NCI-H1105 (cell line): ENCODE measurements at regions not wholly inside any gene's neighbourhood (a gene's known extent, or its start where the extent isn't known, plus 50 kb on each side); places are given as distances from the start of the nearest gene placed in this dataset.

Source experiments
- DNase-seq: peaks from one replicate; lab custom pipeline; 2025; lab: John Stamatoyannopoulos, UW

DNA sequence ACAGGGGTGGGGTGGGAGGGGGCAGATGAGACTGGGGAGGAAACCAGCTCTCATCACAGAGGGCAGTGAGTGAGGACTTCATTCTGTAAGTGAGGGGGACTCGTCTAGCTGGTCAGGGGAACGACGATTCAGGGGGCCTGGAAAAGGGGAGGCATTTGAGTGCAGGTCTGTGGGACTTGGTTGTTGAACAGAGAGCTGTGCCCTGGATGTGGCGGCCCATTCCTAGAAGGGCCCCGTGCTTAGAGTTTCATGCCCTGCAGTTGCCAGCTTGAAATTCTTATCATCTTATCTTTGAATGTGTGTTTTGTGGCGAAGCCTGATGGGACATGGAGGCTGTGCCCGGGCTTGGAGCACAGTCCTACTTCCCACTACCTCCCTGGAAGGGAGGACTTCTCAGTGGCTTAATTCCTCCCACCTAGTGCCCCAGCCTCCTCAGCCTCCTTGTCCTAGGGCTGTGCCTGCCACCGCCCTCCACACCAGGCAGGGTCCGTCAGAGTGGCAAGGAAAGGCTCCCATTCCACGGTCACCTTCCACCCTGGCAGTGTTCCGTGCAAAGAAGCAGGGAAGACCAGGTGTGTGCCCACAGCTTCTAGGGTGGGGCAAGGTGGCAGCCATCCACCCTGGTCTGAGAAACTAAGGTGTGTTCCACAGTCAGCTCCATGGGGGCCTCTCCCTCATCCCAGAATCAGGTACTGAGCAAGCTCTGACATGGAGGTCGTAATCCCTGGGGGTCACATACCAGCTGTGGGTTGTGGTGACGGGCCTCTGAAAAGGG lies 59.7 kb upstream of the LMO1 start:
- no peak for DNase-seq

DNA sequence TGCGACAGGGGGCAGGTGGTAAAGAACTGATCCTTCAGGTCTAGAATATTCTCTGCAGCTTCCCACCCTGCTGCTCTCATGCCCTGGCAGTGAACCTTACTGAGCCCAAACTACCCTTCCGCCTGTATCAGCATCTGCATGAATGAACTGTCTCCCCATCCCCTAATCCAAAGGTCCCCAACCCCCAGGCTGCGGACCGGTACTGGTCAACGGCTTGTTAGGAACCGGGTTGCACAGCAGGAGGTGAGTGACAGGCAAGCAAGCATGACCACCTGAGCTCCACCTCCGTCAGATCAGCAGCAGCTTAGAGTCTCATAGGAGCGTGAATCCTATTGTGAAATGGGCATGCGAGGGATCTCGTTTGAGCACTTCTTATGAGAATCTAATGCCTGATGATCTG lies 58.2 kb upstream of the LMO1 start:
- no peak for DNase-seq

DNA sequence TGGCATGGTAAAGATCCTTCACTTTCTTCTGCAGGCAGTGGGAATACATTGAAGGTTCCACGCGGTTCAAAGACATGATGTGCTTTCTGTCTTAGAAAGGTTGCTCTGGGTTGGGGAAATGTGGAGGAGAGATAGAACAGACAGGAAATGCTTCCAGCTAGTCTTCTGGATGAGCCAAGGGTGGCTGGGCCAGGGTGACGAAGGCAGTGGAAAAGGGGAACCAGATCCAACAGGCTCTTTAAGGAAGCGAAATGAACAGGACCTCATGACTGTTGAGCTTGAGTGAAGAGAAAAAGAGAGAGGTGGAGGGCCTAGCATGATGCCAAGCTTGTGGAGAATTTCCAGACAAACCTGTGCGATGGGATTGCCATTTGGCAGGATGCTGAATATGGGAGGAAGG lies 56.4 kb upstream of the LMO1 start:
- no peak for DNase-seq

DNA sequence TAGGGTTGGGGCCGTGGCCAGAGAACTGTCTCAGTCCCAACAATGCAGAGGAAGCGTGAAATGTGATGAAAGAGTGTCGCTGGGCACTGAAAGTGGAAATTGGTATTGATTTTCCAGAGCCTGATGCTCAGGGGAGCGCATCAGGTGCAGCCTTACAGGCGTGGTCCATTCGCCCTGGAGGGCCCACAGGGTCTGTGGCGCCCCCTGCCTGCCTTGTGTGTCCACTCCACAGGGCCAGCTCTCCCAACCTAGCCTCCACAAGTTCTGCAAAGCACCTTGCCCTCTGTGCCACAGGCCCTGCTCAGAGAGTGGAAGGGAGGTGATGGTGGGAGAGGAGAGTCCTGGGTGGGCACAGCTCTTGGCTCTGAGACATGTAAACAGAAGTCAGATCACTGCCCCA lies 54.9 kb upstream of the LMO1 start:
- DNase-seq: peak; percentile 29

DNA sequence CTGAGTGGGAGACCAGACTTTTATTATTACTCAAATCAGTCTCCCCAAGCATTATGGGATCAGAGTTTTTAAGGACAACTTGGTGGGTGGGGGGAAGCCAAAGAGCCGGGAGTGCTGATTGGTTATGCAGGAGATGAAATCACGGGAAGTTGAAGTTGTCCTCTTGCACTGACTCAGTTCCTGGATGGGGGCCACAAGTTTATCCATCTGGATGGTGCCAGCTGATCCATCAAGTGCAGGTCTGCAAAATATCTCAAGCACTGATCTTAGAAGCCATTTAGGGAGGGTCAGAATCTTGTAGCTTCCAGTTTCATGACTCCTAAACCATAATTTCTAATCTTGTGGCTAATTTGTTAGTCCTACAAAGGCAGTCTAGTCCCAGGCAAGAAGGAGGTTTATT lies 53.5 kb upstream of the LMO1 start:
- no peak for DNase-seq

DNA sequence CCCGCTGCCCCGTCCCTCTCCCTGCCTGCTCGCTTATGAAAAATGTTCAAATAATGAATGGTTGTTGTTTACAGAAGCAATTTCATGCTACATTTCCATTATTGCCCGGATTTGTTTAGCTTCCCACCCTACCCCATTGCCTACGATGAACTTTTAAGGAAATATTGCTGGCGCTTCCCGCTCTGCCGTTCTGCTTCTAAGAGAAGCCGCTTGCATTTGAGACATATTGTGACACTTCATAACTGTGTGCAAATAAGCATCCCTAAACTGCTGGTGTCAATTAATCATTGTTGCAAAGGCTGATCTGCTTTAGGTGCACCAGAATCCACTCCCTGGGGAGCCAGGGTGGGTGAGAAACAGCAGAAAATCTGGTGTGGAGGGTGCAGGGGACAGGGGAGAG lies 52.3 kb upstream of the LMO1 start:
- no peak for DNase-seq

GRCh38 chr11:8315463-8315862 lies 51.8 kb upstream of the LMO1 start:
- DNase-seq: peak; percentile 52

DNA sequence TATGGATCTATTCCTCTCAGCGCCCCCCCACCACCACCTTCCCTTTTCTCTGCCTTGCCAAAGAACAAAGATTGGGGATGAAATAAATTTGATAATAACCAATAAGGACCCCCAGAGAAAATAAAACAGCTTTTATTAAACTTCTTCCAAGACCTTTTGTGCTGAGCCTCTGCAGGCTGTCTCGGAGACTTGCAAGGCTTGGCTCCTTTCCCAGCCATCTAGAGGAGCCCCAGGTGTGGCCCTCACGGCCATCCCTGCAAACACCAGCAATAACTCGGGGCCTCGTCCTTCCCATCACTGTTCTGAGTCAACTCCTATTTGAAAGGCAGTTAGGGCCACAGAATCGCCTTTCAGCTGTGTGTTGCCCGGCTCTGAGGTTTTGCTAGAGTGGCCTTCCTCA lies 51.2 kb upstream of the LMO1 start:
- DNase-seq: peak; percentile 69

DNA sequence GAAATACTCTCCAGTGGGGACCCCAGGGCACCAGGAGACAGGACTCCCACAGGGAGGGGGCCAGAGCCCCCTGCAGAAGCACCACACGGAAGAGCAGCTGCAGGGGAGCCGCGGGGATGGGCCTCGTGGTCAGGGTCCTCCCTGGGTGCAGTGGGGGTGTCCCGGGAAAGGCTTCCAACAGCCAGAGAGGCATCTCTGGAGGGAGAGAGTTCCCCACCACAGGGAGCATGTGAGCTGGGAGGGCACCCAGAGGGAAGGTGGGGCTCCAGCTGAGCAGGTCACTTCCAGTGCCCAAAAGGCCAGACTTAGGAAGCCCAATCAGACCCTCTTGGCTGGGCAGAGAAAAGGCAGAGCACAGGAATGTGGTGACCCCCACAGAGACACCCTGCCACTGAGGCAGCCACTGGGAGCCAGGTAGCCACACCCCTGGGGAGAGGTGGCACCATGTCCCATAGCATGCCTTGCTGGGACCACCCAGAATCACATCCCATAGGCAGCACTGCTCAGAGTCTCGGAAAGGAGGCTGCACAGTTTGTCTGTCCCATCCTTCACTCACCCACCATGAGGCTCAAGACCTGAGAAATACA lies 49.9 kb upstream of the LMO1 start:
- no peak for DNase-seq
